K562 (cell line): ENCODE measurements at regions not wholly inside any gene's neighbourhood (a gene's known extent, or its start where the extent isn't known, plus 50 kb on each side); places are given as distances from the start of the nearest gene placed in this dataset.
A peak's percentile ranks its signal among the peaks of the same experiment; 100 is the strongest.

ENCODE experiments used
- ADNP ChIP-seq: fragments of 200-800 bp; sonication (Bioruptor generic); IDR thresholded peaks from 2 replicates; pipeline ENCODE4 v1.6.1; 2016; ENCODE audit warnings: missing genetic modification characterization, missing compliant biosample characterization
- ARNT ChIP-seq, 2 experiments: fragments of 450-650 bp; IDR thresholded peaks; 2 replicates each; pipeline ENCODE4 v1.6.1; 2016; ENCODE audit warnings: mild to moderate bottlenecking in 1 of 2
- ATF7 ChIP-seq: fragments of 450-650 bp; IDR thresholded peaks from 2 replicates; pipeline ENCODE4 v1.7.1; 2014; ENCODE audit warnings: mild to moderate bottlenecking, moderate library complexity
- ELK3 ChIP-seq: fragments of 450-650 bp; formaldehyde crosslinking; IDR thresholded peaks from 2 replicates; pipeline ENCODE4 v1.4.0; 2020; ENCODE audit warnings: mild to moderate bottlenecking
- ETV6 ChIP-seq, 3 experiments: fragments of 150-350 bp in 1 of 3; sonication (generic) in 1 of 3; formaldehyde crosslinking in 1 of 3; IDR thresholded peaks; 2 replicates each; pipeline versions ENCODE4 v1.6.1 to v1.8.0; 2014 to 2022; ENCODE audit warnings: borderline replicate concordance in 2 of 3, low read depth in 2 of 3, antibody characterized with exemption in 1 of 3, low read length in 1 of 3, mild to moderate bottlenecking in 1 of 3, missing genetic modification reagents in 1 of 3
- FUS ChIP-seq: fragments of 200-400 bp; formaldehyde crosslinking; optimal IDR thresholded peaks from 2 replicates; pipeline ENCODE3; 2017; ENCODE audit warnings: low read depth, low read length
- KHSRP ChIP-seq: fragments of 450-650 bp; IDR thresholded peaks from 2 replicates; pipeline ENCODE4 v1.6.1; 2017
- SFPQ ChIP-seq: fragments of 200-400 bp; formaldehyde crosslinking; IDR thresholded peaks from 2 replicates; pipeline ENCODE4 v1.6.1; 2017; ENCODE audit warnings: mild to moderate bottlenecking, low read depth, low read length, moderate library complexity
- TAF15 ChIP-seq: fragments of 200-400 bp; formaldehyde crosslinking; IDR thresholded peaks from 2 replicates; pipeline ENCODE4 v1.6.1; 2017; ENCODE audit warnings: mild to moderate bottlenecking, low read depth, low read length, moderate library complexity
- TCF15 ChIP-seq: fragments of 250-450 bp; sonication (Bioruptor Pico); IDR thresholded peaks from 2 replicates; pipeline ENCODE4 v1.8.0; 2022; ENCODE audit warnings: moderate library complexity, mild to moderate bottlenecking, inconsistent platforms
- ZNF318 ChIP-seq, 2 experiments: fragments of 450-650 bp; IDR thresholded peaks; 2 replicates each; pipeline ENCODE4 v1.6.1; 2016; ENCODE audit warnings: mild to moderate bottlenecking in 2 of 2, borderline replicate concordance in 1 of 2, low read depth in 1 of 2, moderate library complexity in 1 of 2

- TF ChIP-seq TCF15 (CRISPR knock-in tag) (no peak), ETV6 (IDR thresholded peaks at IDR 0.05; ENCODE audit: borderline replicate concordance in 1 of 2, low read depth in 2 of 2, low read length in 1 of 2) (0 out of 4 replicates have a peak, but pooled peaks of 1 of the 2 experiments have one; percentile 24), ETV6 (CRISPR knock-in tag; IDR thresholded peaks at IDR 0.05; ENCODE audit: borderline replicate concordance) (no peak), FUS (no peak), ADNP (tag) (no peak), TAF15 (no peak), KHSRP (no peak), ATF7 (no peak), ELK3 (CRISPR knock-in tag) (no peak), ZNF318 (IDR thresholded peaks at IDR 0.05; ENCODE audit: borderline replicate concordance in 1 of 2, low read depth in 1 of 2) (no peak), ARNT (IDR thresholded peaks at IDR 0.05) (no peak), SFPQ (no peak)
Observed at GRCh38 chr6:51153109-51153508, 334.4 kb downstream of the TFAP2B start (continued).
